ENCODE measurements at regions not wholly inside any gene's neighbourhood (a gene's known extent, or its start where the extent isn't known, plus 50 kb on each side); places are given as distances from the start of the nearest gene placed in this dataset.

- Histone ChIP-seq H3K4me1 (ENCODE audit: control insufficient read depth in 2 of 2, insufficient read depth in 1 of 2, low read depth in 1 of 2, low read length in 2 of 2) (no peaks in the 10 kb centered on the region), H4K91ac (ENCODE audit: low read depth, low read length, poor library complexity) (no peak overlapping the region), H2BK120ac (ENCODE audit: low read depth, low read length) (no peak overlapping the region), H3K4ac (ENCODE audit: low read length) (no peak overlapping the region), H3K9ac (ENCODE audit: low read depth, low read length, poor library complexity) (no peak overlapping the region), H4K8ac (ENCODE audit: low read depth, low read length) (no peak overlapping the region), H3K18ac (ENCODE audit: low read length) (no peak overlapping the region), H3K27ac (replicated peaks; ENCODE audit: low read length) (no peak overlapping the region), H2AK5ac (ENCODE audit: low read depth, low read length) (no peak overlapping the region), H3K36me3 (replicated peaks in 1 of 2; ENCODE audit: control insufficient read depth in 2 of 2, insufficient read depth in 2 of 2, low read length in 2 of 2) (peaks cover 0 to 1% of the 10 kb centered on the region in 2 donors), H3K14ac (ENCODE audit: low read length) (no peak overlapping the region), H3K23ac (ENCODE audit: low read depth, low read length, poor library complexity) (no peak overlapping the region), H2AFZ (ENCODE audit: low read length) (no peak overlapping the region), H2BK12ac (ENCODE audit: low read length) (no peak overlapping the region), H3K79me1 (ENCODE audit: low read depth, low read length) (no peaks in the 10 kb centered on the region), H3K9me3 (replicated peaks in 1 of 2; ENCODE audit: control insufficient read depth in 2 of 2, insufficient read depth in 1 of 2, low read depth in 1 of 2, low read length in 2 of 2) (peaks cover 10 to 24% of the 10 kb centered on the region in 2 donors), H3K27me3 (ENCODE audit: control insufficient read depth in 3 of 3, insufficient read depth in 3 of 3, low read depth in 1 of 3, low read length in 3 of 3) (no peaks in the 10 kb centered on the region), H3K4me3 (ENCODE audit: low read length in 2 of 2) (peak overlapping the region in 1 of 2 donors; percentile 22), H3K4me2 (ENCODE audit: insufficient read depth, low read length, poor library complexity, severe bottlenecking) (no peak overlapping the region), H2BK15ac (ENCODE audit: low read length) (no peak overlapping the region), H2BK5ac (ENCODE audit: low read length) (no peak overlapping the region)
- WGBS, 2 donors (ENCODE audit: extremely low coverage in 2 of 2, insufficient read length in 2 of 2, insufficient replicate concordance in 1 of 2) = no CpG with 5 or more reads among the region's 6 CpGs
- no peak for DNase-seq (ENCODE audit: low spot score)
These were observed 93.2 kb upstream of the DLX2 start for GRCh38 chr2:172195836-172196376.

GRCh38 chr2:172196768-172197431, 94.2 kb upstream of the DLX2 start:
- WGBS, 2 donors (ENCODE audit: extremely low coverage in 2 of 2, insufficient read length in 2 of 2, insufficient replicate concordance in 1 of 2) = no CpG with 5 or more reads among the region's 17 CpGs
- no peak overlapping the region for H3K27ac ChIP-seq (replicated peaks; ENCODE audit: low read length)
- H3K4me3 ChIP-seq (ENCODE audit: low read length in 2 of 2) = no peak overlapping the region
- H3K14ac ChIP-seq (ENCODE audit: low read length) = no peak overlapping the region
- no peak overlapping the region for H2BK120ac ChIP-seq (ENCODE audit: low read depth, low read length)
- no peak overlapping the region for H2BK15ac ChIP-seq (ENCODE audit: low read length)
- H2BK12ac ChIP-seq (ENCODE audit: low read length) = no peak overlapping the region
- H3K4me2 ChIP-seq (ENCODE audit: insufficient read depth, low read length, poor library complexity, severe bottlenecking) = no peak overlapping the region
- H2AFZ ChIP-seq (ENCODE audit: low read length) = no peak overlapping the region
- no peak overlapping the region for H2AK5ac ChIP-seq (ENCODE audit: low read depth, low read length)
- no peak overlapping the region for H3K23ac ChIP-seq (ENCODE audit: low read depth, low read length, poor library complexity)
- peaks cover 0 to 1% of the 10 kb centered on the region in 2 donors for H3K36me3 ChIP-seq (replicated peaks in 1 of 2; ENCODE audit: control insufficient read depth in 2 of 2, insufficient read depth in 2 of 2, low read length in 2 of 2)
- H4K8ac ChIP-seq (ENCODE audit: low read depth, low read length) = no peak overlapping the region
- no peak overlapping the region for H3K4ac ChIP-seq (ENCODE audit: low read length)
- peaks cover 10 to 24% of the 10 kb centered on the region in 2 donors for H3K9me3 ChIP-seq (replicated peaks in 1 of 2; ENCODE audit: control insufficient read depth in 2 of 2, insufficient read depth in 1 of 2, low read depth in 1 of 2, low read length in 2 of 2)
- H3K9ac ChIP-seq (ENCODE audit: low read depth, low read length, poor library complexity) = no peak overlapping the region
- no peak overlapping the region for H4K91ac ChIP-seq (ENCODE audit: low read depth, low read length, poor library complexity)
- DNase-seq (ENCODE audit: low spot score) = no peak
- no peak overlapping the region for H3K18ac ChIP-seq (ENCODE audit: low read length)
- no peak overlapping the region for H2BK5ac ChIP-seq (ENCODE audit: low read length)
- no peaks in the 10 kb centered on the region for H3K4me1 ChIP-seq (ENCODE audit: control insufficient read depth in 2 of 2, insufficient read depth in 1 of 2, low read depth in 1 of 2, low read length in 2 of 2)
- H3K27me3 ChIP-seq (ENCODE audit: control insufficient read depth in 3 of 3, insufficient read depth in 3 of 3, low read depth in 1 of 3, low read length in 3 of 3) = no peaks in the 10 kb centered on the region
- no peaks in the 10 kb centered on the region for H3K79me1 ChIP-seq (ENCODE audit: low read depth, low read length)

- peaks cover 10 to 24% of the 10 kb centered on the region in 2 donors for H3K9me3 ChIP-seq (replicated peaks in 1 of 2; ENCODE audit: control insufficient read depth in 2 of 2, insufficient read depth in 1 of 2, low read depth in 1 of 2, low read length in 2 of 2)
- H4K8ac ChIP-seq (ENCODE audit: low read depth, low read length) = no peak overlapping the region
- H2BK120ac ChIP-seq (ENCODE audit: low read depth, low read length) = no peak overlapping the region
- no peak overlapping the region for H3K4ac ChIP-seq (ENCODE audit: low read length)
- WGBS, 2 donors (ENCODE audit: extremely low coverage in 2 of 2, insufficient read length in 2 of 2, insufficient replicate concordance in 1 of 2) = no CpG with 5 or more reads among the region's 4 CpGs
- DNase-seq (ENCODE audit: low spot score) = no peak
- H2BK5ac ChIP-seq (ENCODE audit: low read length) = no peak overlapping the region
- H3K14ac ChIP-seq (ENCODE audit: low read length) = no peak overlapping the region
- no peak overlapping the region for H3K9ac ChIP-seq (ENCODE audit: low read depth, low read length, poor library complexity)
- peaks cover 0 to 1% of the 10 kb centered on the region in 2 donors for H3K36me3 ChIP-seq (replicated peaks in 1 of 2; ENCODE audit: control insufficient read depth in 2 of 2, insufficient read depth in 2 of 2, low read length in 2 of 2)
- no peaks in the 10 kb centered on the region for H3K4me1 ChIP-seq (ENCODE audit: control insufficient read depth in 2 of 2, insufficient read depth in 1 of 2, low read depth in 1 of 2, low read length in 2 of 2)
- H3K27ac ChIP-seq (replicated peaks; ENCODE audit: low read length) = no peak overlapping the region
- no peak overlapping the region for H4K91ac ChIP-seq (ENCODE audit: low read depth, low read length, poor library complexity)
- H3K4me2 ChIP-seq (ENCODE audit: insufficient read depth, low read length, poor library complexity, severe bottlenecking) = no peak overlapping the region
- H2BK15ac ChIP-seq (ENCODE audit: low read length) = no peak overlapping the region
- H3K79me1 ChIP-seq (ENCODE audit: low read depth, low read length) = no peaks in the 10 kb centered on the region
- no peak overlapping the region for H3K4me3 ChIP-seq (ENCODE audit: low read length in 2 of 2)
- H3K23ac ChIP-seq (ENCODE audit: low read depth, low read length, poor library complexity) = no peak overlapping the region
- H2AFZ ChIP-seq (ENCODE audit: low read length) = no peak overlapping the region
- H3K27me3 ChIP-seq (ENCODE audit: control insufficient read depth in 3 of 3, insufficient read depth in 3 of 3, low read depth in 1 of 3, low read length in 3 of 3) = no peaks in the 10 kb centered on the region
- no peak overlapping the region for H3K18ac ChIP-seq (ENCODE audit: low read length)
- H2AK5ac ChIP-seq (ENCODE audit: low read depth, low read length) = no peak overlapping the region
- H2BK12ac ChIP-seq (ENCODE audit: low read length) = no peak overlapping the region
These were observed 95.7 kb upstream of the DLX2 start for GRCh38 chr2:172198361-172198760.

GRCh38 chr2:172198908-172199307, 96.2 kb upstream of the DLX2 start:
- H3K4me3 ChIP-seq (ENCODE audit: low read length in 2 of 2) = no peak overlapping the region
- H2AK5ac ChIP-seq (ENCODE audit: low read depth, low read length) = no peak overlapping the region
- H2BK120ac ChIP-seq (ENCODE audit: low read depth, low read length) = no peak overlapping the region
- H3K9ac ChIP-seq (ENCODE audit: low read depth, low read length, poor library complexity) = no peak overlapping the region
- no peak overlapping the region for H4K91ac ChIP-seq (ENCODE audit: low read depth, low read length, poor library complexity)
- no peak overlapping the region for H2BK15ac ChIP-seq (ENCODE audit: low read length)
- WGBS, 2 donors (ENCODE audit: extremely low coverage in 2 of 2, insufficient read length in 2 of 2, insufficient replicate concordance in 1 of 2) = no CpG with 5 or more reads among the region's 1 CpG
- DNase-seq (ENCODE audit: low spot score) = no peak
- no peak overlapping the region for H2BK12ac ChIP-seq (ENCODE audit: low read length)
- H3K79me1 ChIP-seq (ENCODE audit: low read depth, low read length) = no peaks in the 10 kb centered on the region
- H3K36me3 ChIP-seq (replicated peaks in 1 of 2; ENCODE audit: control insufficient read depth in 2 of 2, insufficient read depth in 2 of 2, low read length in 2 of 2) = peaks cover 0 to 1% of the 10 kb centered on the region in 2 donors
- peaks cover 10 to 20% of the 10 kb centered on the region in 2 donors for H3K9me3 ChIP-seq (replicated peaks in 1 of 2; ENCODE audit: control insufficient read depth in 2 of 2, insufficient read depth in 1 of 2, low read depth in 1 of 2, low read length in 2 of 2)
- H3K18ac ChIP-seq (ENCODE audit: low read length) = no peak overlapping the region
- no peaks in the 10 kb centered on the region for H3K27me3 ChIP-seq (ENCODE audit: control insufficient read depth in 3 of 3, insufficient read depth in 3 of 3, low read depth in 1 of 3, low read length in 3 of 3)
- H2AFZ ChIP-seq (ENCODE audit: low read length) = no peak overlapping the region
- no peak overlapping the region for H3K4ac ChIP-seq (ENCODE audit: low read length)
- no peaks in the 10 kb centered on the region for H3K4me1 ChIP-seq (ENCODE audit: control insufficient read depth in 2 of 2, insufficient read depth in 1 of 2, low read depth in 1 of 2, low read length in 2 of 2)
- H2BK5ac ChIP-seq (ENCODE audit: low read length) = no peak overlapping the region
- H4K8ac ChIP-seq (ENCODE audit: low read depth, low read length) = no peak overlapping the region
- H3K14ac ChIP-seq (ENCODE audit: low read length) = no peak overlapping the region
- H3K27ac ChIP-seq (replicated peaks; ENCODE audit: low read length) = no peak overlapping the region
- H3K23ac ChIP-seq (ENCODE audit: low read depth, low read length, poor library complexity) = no peak overlapping the region
- no peak overlapping the region for H3K4me2 ChIP-seq (ENCODE audit: insufficient read depth, low read length, poor library complexity, severe bottlenecking)
